HEK293T (cell line): ENCODE measurements at regions not wholly inside any gene's neighbourhood (a gene's known extent, or its start where the extent isn't known, plus 50 kb on each side); places are given as distances from the start of the nearest gene placed in this dataset.

Experiments used
- FOXM1 ChIP-seq: fragments of 450-650 bp; IDR thresholded peaks from 2 replicates; pipeline ENCODE4 v1.6.1; 2017; ENCODE audit warnings: mild to moderate bottlenecking, borderline replicate concordance
- NFRKB ChIP-seq: fragments of 450-650 bp; IDR thresholded peaks from 2 replicates; pipeline ENCODE4 v1.6.1; 2016; ENCODE audit warnings: mild to moderate bottlenecking, moderate library complexity
- SP1 ChIP-seq: fragments of 450-650 bp; IDR thresholded peaks from 2 replicates; pipeline ENCODE4 v1.6.1; 2017
- TARDBP ChIP-seq: fragments of 450-650 bp; IDR thresholded peaks from 2 replicates; pipeline ENCODE4 v1.6.1; 2016
- ZNF384 ChIP-seq: fragments of 450-650 bp; IDR thresholded peaks from 2 replicates; pipeline ENCODE4 v1.6.1; 2016

DNA sequence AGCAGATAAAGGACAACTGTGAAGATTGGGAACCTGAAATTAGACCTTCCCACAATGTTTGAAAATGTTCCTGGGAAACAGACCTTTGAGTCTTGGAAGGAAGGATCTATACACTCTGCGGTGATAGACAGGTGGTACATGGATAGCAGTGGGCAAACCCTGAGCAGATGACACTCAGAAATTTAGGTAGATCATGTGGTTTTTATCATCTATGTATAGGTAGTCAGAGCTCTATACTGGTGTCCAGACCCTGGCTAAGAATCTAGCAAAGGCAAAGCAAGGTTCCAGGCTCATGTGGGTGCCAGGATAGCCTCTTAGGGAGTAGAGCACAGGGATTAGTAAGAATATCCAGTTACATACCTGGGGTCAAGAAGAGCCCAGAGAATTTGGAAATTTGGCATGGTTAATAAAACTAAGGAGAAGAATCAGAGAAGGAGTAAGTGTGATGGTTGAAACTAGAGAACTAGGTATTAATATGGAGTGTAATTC lies 331.2 kb upstream of the FBXO33 start:
- TF ChIP-seq TARDBP (no peak), FOXM1 (no peak), SP1 (no peak), NFRKB (no peak), ZNF384 (no peak)
